ENCODE measurements at regions not wholly inside any gene's neighbourhood (a gene's known extent, or its start where the extent isn't known, plus 50 kb on each side); places are given as distances from the start of the nearest gene placed in this dataset.

- no peak for DNase-seq
Observed at GRCh38 chr4:143083756-143084472, 100.8 kb upstream of the USP38 start.

DNA sequence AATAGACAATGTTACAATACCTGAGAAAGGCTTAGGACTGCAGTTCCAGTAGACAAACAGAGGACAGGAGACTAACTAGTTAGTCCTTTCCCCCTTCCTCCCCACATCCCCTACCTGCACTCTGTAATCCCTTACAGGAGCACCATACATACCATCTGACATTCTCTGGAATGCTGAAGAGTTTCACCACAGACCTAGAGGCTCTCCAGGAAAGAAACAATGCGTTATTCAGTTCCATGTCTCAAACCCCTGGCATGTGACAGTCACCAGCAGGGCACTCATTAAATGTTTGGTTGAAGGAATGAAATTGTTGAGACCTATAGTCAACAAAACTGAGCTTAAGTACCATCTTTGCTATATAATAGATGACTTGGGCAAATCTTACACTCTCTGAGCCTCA is 100.2 kb upstream of the USP38 start:
- DNase-seq, result no peak

DNA sequence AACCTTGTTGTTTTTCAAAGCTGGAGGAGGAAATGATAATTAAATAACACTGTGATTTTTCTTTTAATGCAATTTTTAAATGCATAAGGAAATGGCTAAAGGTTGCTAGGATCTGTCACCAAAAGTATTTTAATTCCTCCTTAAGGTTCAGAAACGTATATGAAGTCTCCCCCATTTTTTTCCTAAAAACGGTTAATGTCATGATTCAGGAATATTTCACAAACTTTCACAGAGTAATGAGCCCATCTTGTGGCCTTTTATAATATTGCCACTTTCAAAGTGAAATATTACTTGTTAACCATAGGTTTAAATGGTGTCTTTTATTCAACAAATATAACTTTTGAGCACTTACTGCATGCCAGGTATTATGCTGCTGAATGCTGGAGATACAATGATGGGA is 99.5 kb upstream of the USP38 start:
- DNase-seq, result no peak

GRCh38 chr4:143085659-143086058 is 99.1 kb upstream of the USP38 start:
- no peak for DNase-seq

GRCh38 chr4:143089291-143089690 is 95.4 kb upstream of the USP38 start:
- no peak for DNase-seq

GRCh38 chr4:143089847-143090246 is 94.9 kb upstream of the USP38 start:
- DNase-seq, result no peak

DNA sequence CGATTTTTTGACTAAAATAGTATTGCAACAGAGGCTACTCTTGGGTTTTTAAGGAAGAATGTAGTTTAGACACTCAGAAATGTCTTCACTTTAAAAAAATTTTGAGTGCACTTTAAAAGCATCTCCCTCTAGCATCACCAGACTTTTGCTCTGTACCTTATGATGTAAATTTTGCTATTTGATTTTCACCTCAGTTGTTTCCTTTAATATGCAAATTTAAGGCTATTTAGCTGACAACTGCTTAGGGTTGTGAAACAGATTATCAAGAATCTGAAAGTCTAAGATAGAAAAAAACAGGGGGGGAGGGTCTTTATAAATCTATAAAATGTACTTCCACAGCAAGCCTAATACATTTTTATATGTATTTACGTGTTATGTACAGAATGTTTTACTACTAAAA is 92.9 kb upstream of the USP38 start:
- no peak for DNase-seq

- no peak for DNase-seq
Observed at GRCh38 chr4:143095447-143095846, 89.3 kb upstream of the USP38 start.

DNA sequence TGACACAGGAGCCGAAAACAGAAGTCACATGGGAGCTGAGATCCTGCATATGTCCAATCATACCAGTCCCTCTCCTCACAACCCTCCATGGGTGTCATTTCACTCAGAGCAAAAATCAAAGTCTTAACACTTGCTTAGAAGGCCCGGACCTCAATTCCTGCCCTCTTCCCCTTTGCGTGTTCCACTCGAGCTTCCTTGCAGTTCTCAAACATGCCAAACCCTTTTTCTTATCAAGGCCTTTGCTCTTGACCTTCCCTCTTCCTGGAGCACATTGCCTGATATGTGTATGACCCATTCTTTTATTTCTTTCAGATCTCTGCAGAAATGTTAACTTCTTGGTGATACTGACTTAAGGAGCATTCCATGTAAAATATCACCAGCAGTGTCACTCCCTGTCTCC is 87.0 kb upstream of the USP38 start:
- DNase-seq, result no peak

DNA sequence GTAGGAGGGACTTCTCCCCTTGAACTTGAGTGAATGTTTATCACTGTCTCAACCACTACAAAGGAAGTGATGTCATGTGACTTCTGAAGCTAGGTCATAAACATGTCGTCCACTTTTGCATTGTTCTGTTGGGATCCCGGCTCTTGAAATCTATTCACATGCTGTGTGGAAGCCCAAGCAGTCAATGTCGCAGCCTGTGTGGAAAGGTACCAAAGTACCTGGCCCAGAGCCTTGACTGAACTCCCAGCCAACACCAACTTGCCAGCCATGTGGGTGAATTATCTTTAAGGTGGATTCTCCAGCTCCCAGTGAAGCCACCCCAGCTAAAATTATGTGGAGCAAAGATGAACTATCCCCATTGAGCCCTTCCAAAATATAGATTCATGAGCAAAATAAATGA is 85.0 kb upstream of the USP38 start:
- no peak for DNase-seq

GRCh38 chr4:143109376-143109775 is 75.3 kb upstream of the USP38 start:
- no peak for DNase-seq

GRCh38 chr4:143118663-143119062 is 66.1 kb upstream of the USP38 start:
- DNase-seq, result no peak

GRCh38 chr4:143127621-143128020 is 57.1 kb upstream of the USP38 start:
- no peak for DNase-seq

DNA sequence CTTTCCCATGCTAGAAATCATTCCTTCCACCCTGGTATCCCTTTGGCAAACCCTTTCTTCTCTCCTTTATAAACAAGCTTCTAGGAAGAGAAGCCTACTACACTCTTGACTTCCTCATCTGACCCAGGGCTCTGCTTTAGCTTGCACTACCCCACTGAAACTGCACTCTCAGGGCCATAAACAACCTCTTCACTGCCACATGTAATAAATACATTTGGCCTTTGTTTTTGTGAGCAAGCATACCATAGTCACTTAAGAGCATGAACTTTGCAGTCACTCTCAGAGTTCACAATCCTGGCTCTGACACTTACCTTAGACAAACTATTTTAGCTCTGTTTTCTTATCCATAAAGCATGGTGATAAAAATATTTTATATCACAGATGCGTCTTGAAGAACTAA is 50.7 kb upstream of the USP38 start:
- DNase-seq, result no peak
